SK-N-SH treated with all-trans-retinoic acid at 6 μM for 48 hours (cell line): ENCODE measurements at regions not wholly inside any gene's neighbourhood (a gene's known extent, or its start where the extent isn't known, plus 50 kb on each side); places are given as distances from the start of the nearest gene placed in this dataset.

Experiments
- ATAC-seq: fragments of 200-7000 bp; cut with Tn5 transposase; 3 replicates; pipeline ENCODE4 v1.9.1; 2020; ENCODE audit warnings: mild to moderate bottlenecking, moderate library complexity
- ARNTL ChIP-seq: fragments of 450-650 bp; formaldehyde crosslinking; IDR thresholded peaks from 2 replicates; pipeline ENCODE4 v1.5.0; 2020; ENCODE audit warnings: low read depth, mild to moderate bottlenecking, moderate library complexity, borderline replicate concordance
- BACH2 ChIP-seq: fragments of 250-450 bp; sonication (Bioruptor Pico); IDR thresholded peaks from 2 replicates; pipeline ENCODE4 v1.9.0; 2021; ENCODE audit warnings: mild to moderate bottlenecking, borderline replicate concordance
- CREB5 ChIP-seq: fragments of 250-450 bp; sonication (Bioruptor Pico); IDR thresholded peaks from 2 replicates; pipeline ENCODE4 v1.5.1; 2020; ENCODE audit warnings: low read depth, mild to moderate bottlenecking, moderate library complexity
- CSDC2 ChIP-seq: fragments of 250-450 bp; sonication (Bioruptor Pico); IDR thresholded peaks from 2 replicates; pipeline ENCODE4 v1.5.0; 2020; ENCODE audit warnings: mild to moderate bottlenecking, moderate library complexity
- ESRRG ChIP-seq: fragments of 250-450 bp; sonication (Bioruptor Pico); IDR thresholded peaks from 2 replicates; pipeline ENCODE4 v1.6.1; 2021; ENCODE audit warnings: mild to moderate bottlenecking
- GLIS3 ChIP-seq: fragments of 250-450 bp; sonication (Bioruptor Pico); IDR thresholded peaks from 2 replicates; pipeline ENCODE4 v1.5.0; 2020; ENCODE audit warnings: mild to moderate bottlenecking, moderate library complexity
- ISL1 ChIP-seq: fragments of 250-450 bp; sonication (Bioruptor Pico); IDR thresholded peaks from 2 replicates; pipeline ENCODE4 v2.1.2; 2022; ENCODE audit warnings: mild to moderate bottlenecking, moderate library complexity
- OSR1 ChIP-seq: fragments of 250-450 bp; sonication (Bioruptor Pico); IDR thresholded peaks from 2 replicates; pipeline ENCODE4 v1.8.0; 2022; ENCODE audit warnings: moderate library complexity, mild to moderate bottlenecking, inconsistent platforms
- PATZ1 ChIP-seq: fragments of 250-450 bp; sonication (Bioruptor Pico); IDR thresholded peaks from 2 replicates; pipeline ENCODE4 v1.8.0; 2020; ENCODE audit warnings: mild to moderate bottlenecking, moderate library complexity, borderline replicate concordance
- POU6F1 ChIP-seq: fragments of 250-450 bp; sonication (Bioruptor Pico); IDR thresholded peaks from 2 replicates; pipeline ENCODE4 v1.8.0; 2021; ENCODE audit warnings: low read depth, mild to moderate bottlenecking, moderate library complexity, borderline replicate concordance
- PPARA ChIP-seq: fragments of 250-450 bp; sonication (Bioruptor Pico); IDR thresholded peaks from 2 replicates; pipeline ENCODE4 v1.5.0; 2020; ENCODE audit warnings: mild to moderate bottlenecking, borderline replicate concordance
- RARB ChIP-seq: fragments of 250-450 bp; sonication (Bioruptor Pico); IDR thresholded peaks from 2 replicates; pipeline ENCODE4 v1.8.0; 2021; ENCODE audit warnings: mild to moderate bottlenecking, moderate library complexity
- SNAI2 ChIP-seq: fragments of 250-450 bp; sonication (Bioruptor Pico); IDR thresholded peaks from 2 replicates; pipeline ENCODE4 v1.5.0; 2020; ENCODE audit warnings: mild to moderate bottlenecking, moderate library complexity
- TCF4 ChIP-seq: fragments of 250-450 bp; sonication (Bioruptor Pico); IDR thresholded peaks from 2 replicates; pipeline ENCODE4 v1.8.0; 2021; ENCODE audit warnings: mild to moderate bottlenecking, moderate library complexity, borderline replicate concordance
- TOX ChIP-seq: fragments of 250-450 bp; sonication (Bioruptor Pico); IDR thresholded peaks from 2 replicates; pipeline ENCODE4 v1.8.0; 2021; ENCODE audit warnings: mild to moderate bottlenecking, moderate library complexity, borderline replicate concordance
- ZC3H10 ChIP-seq: fragments of 250-450 bp; sonication (Bioruptor Pico); IDR thresholded peaks from 2 replicates; pipeline ENCODE4 v1.5.1; 2021; ENCODE audit warnings: mild to moderate bottlenecking, moderate library complexity
- ZFP3 ChIP-seq: fragments of 250-450 bp; sonication (Bioruptor Pico); IDR thresholded peaks from 2 replicates; pipeline ENCODE4 v1.5.0; 2020; ENCODE audit warnings: mild to moderate bottlenecking, moderate library complexity
- ZFP30 ChIP-seq: fragments of 450-650 bp; formaldehyde crosslinking; IDR thresholded peaks from 2 replicates; pipeline ENCODE4 v1.5.0; 2022; ENCODE audit warnings: mild to moderate bottlenecking, moderate library complexity
- ZNF565 ChIP-seq: fragments of 450-650 bp; formaldehyde crosslinking; conservative IDR thresholded peaks from 2 replicates; pipeline ENCODE4 v1.5.0; 2020; ENCODE audit warnings: low read depth, mild to moderate bottlenecking, moderate library complexity
- ZNF70 ChIP-seq: fragments of 450-650 bp; formaldehyde crosslinking; IDR thresholded peaks from 2 replicates; pipeline ENCODE4 v1.5.0; 2020; ENCODE audit warnings: mild to moderate bottlenecking, moderate library complexity
- ZNF8 ChIP-seq: fragments of 450-650 bp; formaldehyde crosslinking; IDR thresholded peaks from 2 replicates; pipeline ENCODE4 v1.5.0; 2020; ENCODE audit warnings: mild to moderate bottlenecking, moderate library complexity

GRCh38 chr4:171130256-171130801 is 682.9 kb upstream of the GALNTL6 start:
- ATAC-seq, result no peak
- TF ChIP-seq TCF4 (CRISPR knock-in tag), result no peak
- TF ChIP-seq PPARA (CRISPR knock-in tag), result no peak
- TF ChIP-seq ZNF565 (CRISPR knock-in tag), result no peak
- no peak for TF ChIP-seq PATZ1
- TF ChIP-seq SNAI2 (CRISPR knock-in tag), result no peak
- TF ChIP-seq, all 23 proteins: peak for 0

- no peak for ATAC-seq
- no peak for TF ChIP-seq TCF4 (CRISPR knock-in tag)
- no peak for TF ChIP-seq PPARA (CRISPR knock-in tag)
- TF ChIP-seq CREB5 (CRISPR knock-in tag), result no peak
- TF ChIP-seq POU6F1 (CRISPR knock-in tag), result no peak
- no peak for TF ChIP-seq SNAI2 (CRISPR knock-in tag)
- no peak for TF ChIP-seq ZFP30 (CRISPR knock-in tag)
- TF ChIP-seq GLIS3 (CRISPR knock-in tag), result no peak
- no peak for TF ChIP-seq CSDC2 (CRISPR knock-in tag)
- no peak for TF ChIP-seq ARNTL
- no peak for TF ChIP-seq BACH2
- TF ChIP-seq PATZ1, result no peak
- TF ChIP-seq ZNF565 (CRISPR knock-in tag), result no peak
- TF ChIP-seq RARB (CRISPR knock-in tag), result no peak
- TF ChIP-seq OSR1, result no peak
- TF ChIP-seq ZNF8, result no peak
- no peak for TF ChIP-seq ZNF70 (CRISPR knock-in tag)
- no peak for TF ChIP-seq ISL1 (CRISPR knock-in tag)
- no peak for TF ChIP-seq ZFP3 (CRISPR knock-in tag)
- no peak for TF ChIP-seq TOX (CRISPR knock-in tag)
- TF ChIP-seq ESRRG (CRISPR knock-in tag), result no peak
These were observed 695.1 kb upstream of the GALNTL6 start for GRCh38 chr4:171118091-171118490.

GRCh38 chr4:171117457-171117856 is 695.7 kb upstream of the GALNTL6 start:
- ATAC-seq, result no peak
- TF ChIP-seq ZC3H10 (no peak), CSDC2 (CRISPR knock-in tag) (no peak), PATZ1 (no peak), ZNF565 (CRISPR knock-in tag) (no peak), BACH2 (no peak), POU6F1 (CRISPR knock-in tag) (no peak), ZNF8 (no peak)
